Body of pancreas (tissue), 4 donors: ENCODE measurements at regions not wholly inside any gene's neighbourhood (a gene's known extent, or its start where the extent isn't known, plus 50 kb on each side); places are given as distances from the start of the nearest gene placed in this dataset.

Experiments
- CTCF ChIP-seq, 7 experiments: fragments of 450-650 bp in 4 of 7; fragments of 200-600 bp in 3 of 7; sonication (generic) in 3 of 7; IDR thresholded peaks; one replicate each; pipeline ENCODE4 v1.5.1; 2016 to 2019; ENCODE audit warnings: antibody characterized with exemption in 7 of 7
- POLR2A ChIP-seq, 3 donors: fragments of 450-650 bp; IDR thresholded peaks; one replicate each; pipeline ENCODE4 v1.6.1; 2016; ENCODE audit warnings: antibody characterized with exemption in 3 of 3, mild to moderate bottlenecking in 2 of 3

- no peak for TF ChIP-seq POLR2A (IDR thresholded peaks at IDR 0.05)
- TF ChIP-seq CTCF (IDR thresholded peaks at IDR 0.05), result no peak
Measured at GRCh38 chr2:150803689-150804398, 316.4 kb upstream of the RND3 start.
